ENCODE measurements at regions not wholly inside any gene's neighbourhood (a gene's known extent, or its start where the extent isn't known, plus 50 kb on each side); places are given as distances from the start of the nearest gene placed in this dataset.

- TF ChIP-seq ZNF318 (CRISPR knock-in tag; IDR thresholded peaks at IDR 0.05) (no peak), FOXP4 (CRISPR knock-in tag; IDR thresholded peaks at IDR 0.05) (no peak), FIP1L1 (IDR thresholded peaks at IDR 0.05; ENCODE audit: borderline replicate concordance, insufficient read depth, low read depth, low read length) (no peak), DNMT1 (CRISPR knock-in tag; IDR thresholded peaks at IDR 0.05) (no peak), POLR2A (IDR thresholded peaks at IDR 0.05; ENCODE audit: insufficient read depth in 1 of 2, low read depth in 2 of 2, low read length in 2 of 2) (no peak), ZNF276 (CRISPR knock-in tag; IDR thresholded peaks at IDR 0.05; ENCODE audit: low read depth) (no peak)
Measured at GRCh38 chr12:88314706-88315105, 172.6 kb downstream of the TMTC3 start (continued).
